ENCODE measurements at regions not wholly inside any gene's neighbourhood (a gene's known extent, or its start where the extent isn't known, plus 50 kb on each side); places are given as distances from the start of the nearest gene placed in this dataset.

- H3K27me3 ChIP-seq: no peaks in the 10 kb centered on the region
- no peak overlapping the region for H3K27ac ChIP-seq
- TF ChIP-seq CTCF (IDR thresholded peaks at IDR 0.05): no peak
- no peak overlapping the region for H3K4me3 ChIP-seq
- H3K4me1 ChIP-seq: no peaks in the 10 kb centered on the region
- no peaks in the 10 kb centered on the region for H3K9me3 ChIP-seq
- H3K36me3 ChIP-seq: no peaks in the 10 kb centered on the region
- no peak for DNase-seq (ENCODE audit: low spot score)
These were observed 163.7 kb upstream of the APCDD1 start for GRCh38 chr18:10290638-10291235.

GRCh38 chr18:10291568-10291981 is 162.9 kb upstream of the APCDD1 start:
- no peak for TF ChIP-seq CTCF (IDR thresholded peaks at IDR 0.05)

GRCh38 chr18:10293966-10294365 is 160.5 kb upstream of the APCDD1 start:
- Histone ChIP-seq H3K27me3 (no peaks in the 10 kb centered on the region), H3K27ac (no peak overlapping the region), H3K4me3 (no peak overlapping the region), H3K9me3 (no peaks in the 10 kb centered on the region), H3K4me1 (no peaks in the 10 kb centered on the region), H3K36me3 (no peaks in the 10 kb centered on the region)
- TF ChIP-seq CTCF (IDR thresholded peaks at IDR 0.05): no peak
- no peak for DNase-seq (ENCODE audit: low spot score)

More at GRCh38 chr18:10291568-10291981, 162.9 kb upstream of the APCDD1 start:
- Histone ChIP-seq H3K4me1 (no peaks in the 10 kb centered on the region), H3K27ac (no peak overlapping the region), H3K4me3 (no peak overlapping the region), H3K27me3 (no peaks in the 10 kb centered on the region), H3K36me3 (no peaks in the 10 kb centered on the region), H3K9me3 (no peaks in the 10 kb centered on the region)
- peak; percentile 65 for DNase-seq (ENCODE audit: low spot score)

- no peaks in the 10 kb centered on the region for H3K27me3 ChIP-seq
- H3K4me3 ChIP-seq: no peak overlapping the region
- no peaks in the 10 kb centered on the region for H3K36me3 ChIP-seq
- H3K9me3 ChIP-seq: no peaks in the 10 kb centered on the region
- no peaks in the 10 kb centered on the region for H3K4me1 ChIP-seq
- no peak overlapping the region for H3K27ac ChIP-seq
- TF ChIP-seq CTCF (IDR thresholded peaks at IDR 0.05): no peak
- no peak for DNase-seq (ENCODE audit: low spot score)
These were observed 158.7 kb upstream of the APCDD1 start for GRCh38 chr18:10295751-10296150.

GRCh38 chr18:10296491-10296890 is 157.9 kb upstream of the APCDD1 start:
- Histone ChIP-seq H3K36me3 (no peaks in the 10 kb centered on the region), H3K27me3 (no peaks in the 10 kb centered on the region), H3K27ac (no peak overlapping the region), H3K9me3 (no peaks in the 10 kb centered on the region), H3K4me1 (no peaks in the 10 kb centered on the region), H3K4me3 (no peak overlapping the region)
- no peak for TF ChIP-seq CTCF (IDR thresholded peaks at IDR 0.05)
- DNase-seq (ENCODE audit: low spot score): no peak

GRCh38 chr18:10297086-10297485 is 157.3 kb upstream of the APCDD1 start:
- no peak for TF ChIP-seq CTCF (IDR thresholded peaks at IDR 0.05)
- Histone ChIP-seq H3K27ac (no peak overlapping the region), H3K27me3 (no peaks in the 10 kb centered on the region), H3K4me3 (no peak overlapping the region), H3K36me3 (no peaks in the 10 kb centered on the region), H3K4me1 (no peaks in the 10 kb centered on the region), H3K9me3 (no peaks in the 10 kb centered on the region)
- DNase-seq (ENCODE audit: low spot score): no peak
